ENCODE measurements at regions not wholly inside any gene's neighbourhood (a gene's known extent, or its start where the extent isn't known, plus 50 kb on each side); places are given as distances from the start of the nearest gene placed in this dataset.

DNA sequence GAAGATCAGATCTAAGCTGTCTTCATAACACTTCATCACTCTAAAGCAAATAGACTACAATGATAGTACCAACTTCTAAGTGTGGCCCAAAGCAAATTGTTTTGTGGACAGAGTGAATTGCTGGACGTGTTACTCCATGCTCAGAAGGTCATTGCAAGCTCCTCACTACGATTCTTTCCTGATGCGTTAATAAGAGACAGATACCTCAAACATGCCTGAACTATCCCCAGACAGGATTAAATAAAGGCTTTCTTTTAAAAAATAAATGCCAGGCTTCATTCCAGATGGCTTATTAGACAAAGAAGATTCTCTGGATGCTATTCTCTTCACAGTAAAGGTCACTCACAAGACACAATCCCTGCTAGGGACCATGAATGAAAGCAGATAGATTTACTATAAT is 621.2 kb downstream of the DCDC2C start:
- DNase-seq, result no peak
- H3K27ac ChIP-seq, result no peak overlapping the region
- 81 to 83% methylated on average over 3 of the region's 3 CpGs for WGBS, 2 donors
- no peak for TF ChIP-seq CTCF (IDR thresholded peaks at IDR 0.05)
- no peak for TF ChIP-seq POLR2A (IDR thresholded peaks at IDR 0.05)
- H3K36me3 ChIP-seq, result no peaks in the 10 kb centered on the region
- intact Hi-C loops (cut with DNase I), result no loop called here
- no peaks in the 10 kb centered on the region for H3K27me3 ChIP-seq
- no peak overlapping the region for H3K4me3 ChIP-seq (replicated peaks in 1 of 3)
- no peaks in the 10 kb centered on the region for H3K4me1 ChIP-seq
- no peaks in the 10 kb centered on the region for H3K9me3 ChIP-seq

DNA sequence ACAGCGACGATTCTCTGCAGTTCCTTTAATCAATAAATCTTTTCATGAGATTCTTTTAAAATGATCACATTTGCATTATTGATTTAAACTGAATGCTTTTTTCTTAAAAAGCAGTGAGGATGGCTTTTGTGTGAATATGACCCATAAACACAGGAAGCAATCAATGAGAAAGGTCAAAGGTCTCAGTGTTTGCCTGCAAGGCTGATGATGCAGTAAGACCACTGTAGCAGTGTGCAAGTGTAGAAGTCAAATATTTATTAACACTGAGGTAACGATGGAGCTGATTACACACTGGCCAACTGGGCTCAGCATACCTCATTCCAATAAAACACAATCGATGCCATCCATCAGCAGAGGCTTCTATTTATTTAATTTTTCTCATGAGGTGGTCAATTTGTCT is 633.5 kb downstream of the DCDC2C start:
- no peak for DNase-seq
- Histone ChIP-seq H3K4me1 (no peaks in the 10 kb centered on the region), H3K27ac (no peak overlapping the region), H3K36me3 (no peaks in the 10 kb centered on the region), H3K9me3 (no peaks in the 10 kb centered on the region), H3K27me3 (no peaks in the 10 kb centered on the region), H3K4me3 (replicated peaks in 1 of 3) (no peak overlapping the region)
- intact Hi-C loops (cut with DNase I), result no loop called here
- WGBS, 2 donors, result 77 to 86% methylated on average over 4 of the region's 4 CpGs
- TF ChIP-seq CTCF (IDR thresholded peaks at IDR 0.05) (no peak), POLR2A (IDR thresholded peaks at IDR 0.05) (no peak)

GRCh38 chr2:4338345-4338744 is 635.0 kb downstream of the DCDC2C start:
- no peak for DNase-seq

GRCh38 chr2:4340536-4340935 is 637.2 kb downstream of the DCDC2C start:
- no peaks in the 10 kb centered on the region for H3K4me1 ChIP-seq
- no peaks in the 10 kb centered on the region for H3K9me3 ChIP-seq
- no peak for TF ChIP-seq CTCF (IDR thresholded peaks at IDR 0.05)
- no peak for TF ChIP-seq POLR2A (IDR thresholded peaks at IDR 0.05)
- 80 to 82% methylated on average over 1 of the region's 1 CpG for WGBS, 2 donors
- DNase-seq, result no peak
- no peak overlapping the region for H3K27ac ChIP-seq
- H3K4me3 ChIP-seq (replicated peaks in 1 of 3), result no peak overlapping the region
- intact Hi-C loops (cut with DNase I), result no loop called here
- no peaks in the 10 kb centered on the region for H3K36me3 ChIP-seq
- no peaks in the 10 kb centered on the region for H3K27me3 ChIP-seq

More at GRCh38 chr2:4338345-4338744, 635.0 kb downstream of the DCDC2C start:
- TF ChIP-seq POLR2A (IDR thresholded peaks at IDR 0.05), result no peak
- TF ChIP-seq CTCF (IDR thresholded peaks at IDR 0.05), result no peak
- Histone ChIP-seq H3K27ac (no peak overlapping the region), H3K36me3 (no peaks in the 10 kb centered on the region), H3K27me3 (no peaks in the 10 kb centered on the region), H3K4me3 (replicated peaks in 1 of 3) (no peak overlapping the region), H3K9me3 (no peaks in the 10 kb centered on the region), H3K4me1 (no peaks in the 10 kb centered on the region)
- intact Hi-C loops (cut with DNase I), result no loop called here

DNA sequence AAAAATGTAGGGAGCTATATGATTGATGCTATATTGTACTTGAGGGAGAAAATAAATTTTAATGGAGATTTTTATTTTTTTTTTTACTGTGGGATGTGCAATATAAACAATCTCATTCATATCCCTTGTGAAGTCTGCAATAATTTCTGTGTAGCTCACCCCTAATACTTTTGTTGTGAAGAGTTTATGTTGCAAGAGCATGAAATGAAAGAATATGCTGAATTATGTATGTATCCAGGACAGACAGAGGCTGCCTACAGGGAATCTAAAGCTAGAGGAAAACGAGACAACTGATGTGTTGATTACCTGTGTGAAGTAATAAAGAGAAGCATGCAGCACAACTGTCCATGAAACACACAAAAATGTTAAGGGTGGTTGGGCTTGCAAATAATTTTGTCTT is 643.3 kb downstream of the DCDC2C start:
- Histone ChIP-seq H3K4me1 (no peaks in the 10 kb centered on the region), H3K4me3 (replicated peaks in 1 of 3) (no peak overlapping the region), H3K27me3 (no peaks in the 10 kb centered on the region), H3K27ac (no peak overlapping the region), H3K36me3 (no peaks in the 10 kb centered on the region), H3K9me3 (no peaks in the 10 kb centered on the region)
- 79 to 83% methylated on average over 1 of the region's 1 CpG for WGBS, 2 donors
- intact Hi-C loops (cut with DNase I), result no loop called here
- no peak for DNase-seq
- TF ChIP-seq CTCF (IDR thresholded peaks at IDR 0.05) (no peak), POLR2A (IDR thresholded peaks at IDR 0.05) (no peak)

Measured in thyroid gland (tissue), 4 donors.